ENCODE measurements at regions not wholly inside any gene's neighbourhood (a gene's known extent, or its start where the extent isn't known, plus 50 kb on each side); places are given as distances from the start of the nearest gene placed in this dataset.

GRCh38 chr10:4150676-4151075 lies 365.7 kb upstream of the KLF6 start:
- TF ChIP-seq CTCF (conservative IDR thresholded peaks at IDR 0.05; ENCODE audit: low read depth, low read length) (no peak), EZH2 (IDR thresholded peaks at IDR 0.05; ENCODE audit: low read length, unreplicated experiment) (no peak)

Data from PC-3 (cell line).